ENCODE measurements at regions not wholly inside any gene's neighbourhood (a gene's known extent, or its start where the extent isn't known, plus 50 kb on each side); places are given as distances from the start of the nearest gene placed in this dataset.
"Not testable (repeated sequence)": the region's sequence is repeated elsewhere in the genome, so short reads cannot be mapped to it uniquely, and the experiment has no call there.

DNA sequence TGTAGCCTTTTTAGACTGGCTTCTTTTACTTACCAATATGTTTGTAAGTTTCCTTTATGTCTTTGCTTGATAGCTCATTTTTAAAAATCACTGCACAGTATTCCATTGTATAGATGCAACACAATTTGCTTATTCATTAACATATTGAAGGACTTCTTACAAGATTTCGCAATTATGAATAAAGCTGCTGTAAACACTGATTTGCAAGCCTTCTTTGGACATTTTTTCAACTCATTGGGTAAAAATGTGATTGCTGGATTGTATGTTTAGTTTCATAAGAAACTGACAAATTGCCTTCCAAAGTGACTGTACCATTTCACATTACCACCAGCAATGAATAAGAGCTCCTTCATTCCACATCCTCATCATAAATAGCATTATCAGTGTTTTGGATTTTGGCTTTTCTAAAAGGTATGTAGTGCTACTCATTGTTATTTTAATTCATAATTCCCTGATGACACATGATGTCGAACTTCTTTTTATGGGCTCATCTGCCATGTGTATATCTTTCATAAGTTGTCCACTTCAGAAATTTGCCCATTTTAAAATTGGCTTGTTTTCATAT is 80.7 kb downstream of the TFAP2B start:
- Mint-ChIP-seq H3K4me3 (no peak overlapping the region), H3K27me3 (ENCODE audit: low read depth) (no peaks in the 10 kb centered on the region), H3K36me3 (ENCODE audit: low read depth) (no peaks in the 10 kb centered on the region), H3K9me3 (peaks cover 6% of the 10 kb centered on the region), H3K4me1 (no peaks in the 10 kb centered on the region), H3K27ac (no peak overlapping the region)
- TF ChIP-seq, protein P1, sequence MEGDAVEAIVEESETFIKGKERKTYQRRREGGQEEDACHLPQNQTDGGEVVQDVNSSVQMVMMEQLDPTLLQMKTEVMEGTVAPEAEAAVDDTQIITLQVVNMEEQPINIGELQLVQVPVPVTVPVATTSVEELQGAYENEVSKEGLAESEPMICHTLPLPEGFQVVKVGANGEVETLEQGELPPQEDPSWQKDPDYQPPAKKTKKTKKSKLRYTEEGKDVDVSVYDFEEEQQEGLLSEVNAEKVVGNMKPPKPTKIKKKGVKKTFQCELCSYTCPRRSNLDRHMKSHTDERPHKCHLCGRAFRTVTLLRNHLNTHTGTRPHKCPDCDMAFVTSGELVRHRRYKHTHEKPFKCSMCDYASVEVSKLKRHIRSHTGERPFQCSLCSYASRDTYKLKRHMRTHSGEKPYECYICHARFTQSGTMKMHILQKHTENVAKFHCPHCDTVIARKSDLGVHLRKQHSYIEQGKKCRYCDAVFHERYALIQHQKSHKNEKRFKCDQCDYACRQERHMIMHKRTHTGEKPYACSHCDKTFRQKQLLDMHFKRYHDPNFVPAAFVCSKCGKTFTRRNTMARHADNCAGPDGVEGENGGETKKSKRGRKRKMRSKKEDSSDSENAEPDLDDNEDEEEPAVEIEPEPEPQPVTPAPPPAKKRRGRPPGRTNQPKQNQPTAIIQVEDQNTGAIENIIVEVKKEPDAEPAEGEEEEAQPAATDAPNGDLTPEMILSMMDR (IDR thresholded peaks at IDR 0.05; ENCODE audit: unreplicated experiment in 3 of 3): no peak

DNA sequence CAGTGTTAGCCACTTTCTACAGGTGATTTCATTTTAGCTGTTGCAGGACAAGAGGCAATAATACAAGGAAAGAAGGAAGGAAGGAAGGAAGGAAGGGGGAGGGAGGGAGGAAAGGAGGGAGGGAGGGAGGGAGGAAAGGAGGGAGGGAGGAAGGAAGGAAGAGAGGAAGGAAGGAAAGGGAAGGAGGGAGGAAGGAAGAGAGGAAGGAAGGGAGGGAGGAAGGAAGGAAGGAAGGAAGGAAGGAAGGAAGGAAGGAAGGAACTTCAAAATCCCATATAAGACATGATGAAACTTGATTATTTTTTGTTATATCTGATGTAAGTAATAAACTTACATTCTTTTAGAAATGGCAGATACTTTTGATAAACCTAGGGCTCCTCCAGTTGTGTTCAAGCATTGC is 83.6 kb downstream of the TFAP2B start:
- Mint-ChIP-seq H3K27ac (no peak overlapping the region), H3K9me3 (no peaks in the 10 kb centered on the region), H3K4me3 (no peak overlapping the region), H3K27me3 (ENCODE audit: low read depth) (no peaks in the 10 kb centered on the region), H3K36me3 (ENCODE audit: low read depth) (no peaks in the 10 kb centered on the region), H3K4me1 (no peaks in the 10 kb centered on the region)
- TF ChIP-seq, protein P1 (IDR thresholded peaks at IDR 0.05; ENCODE audit: unreplicated experiment in 3 of 3): no peak

DNA sequence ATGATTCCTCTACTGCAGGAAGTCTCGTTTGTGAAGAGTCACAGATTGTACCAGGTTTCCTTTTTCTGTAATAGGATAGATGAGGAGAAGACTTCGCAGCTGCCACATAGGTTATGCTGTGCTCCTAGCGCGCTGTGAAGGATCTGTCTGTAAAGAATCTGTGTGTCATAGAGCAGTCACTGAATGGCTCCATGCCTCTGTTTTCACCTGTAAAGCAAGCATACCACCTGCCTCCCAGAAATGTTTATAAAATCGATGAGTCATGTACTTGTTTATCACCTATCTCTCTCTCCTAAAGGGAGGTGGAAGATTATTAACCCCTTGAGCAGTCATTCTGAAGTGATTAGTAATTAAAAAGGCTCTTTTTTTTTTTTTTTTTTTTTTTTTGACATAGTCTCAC is 86.6 kb downstream of the TFAP2B start:
- Mint-ChIP-seq H3K27me3 (ENCODE audit: low read depth) (no peaks in the 10 kb centered on the region), H3K9me3 (no peaks in the 10 kb centered on the region), H3K4me3 (no peak overlapping the region), H3K36me3 (ENCODE audit: low read depth) (no peaks in the 10 kb centered on the region), H3K27ac (no peak overlapping the region), H3K4me1 (no peaks in the 10 kb centered on the region)
- TF ChIP-seq, protein P1 (IDR thresholded peaks at IDR 0.05; ENCODE audit: unreplicated experiment in 3 of 3): no peak

DNA sequence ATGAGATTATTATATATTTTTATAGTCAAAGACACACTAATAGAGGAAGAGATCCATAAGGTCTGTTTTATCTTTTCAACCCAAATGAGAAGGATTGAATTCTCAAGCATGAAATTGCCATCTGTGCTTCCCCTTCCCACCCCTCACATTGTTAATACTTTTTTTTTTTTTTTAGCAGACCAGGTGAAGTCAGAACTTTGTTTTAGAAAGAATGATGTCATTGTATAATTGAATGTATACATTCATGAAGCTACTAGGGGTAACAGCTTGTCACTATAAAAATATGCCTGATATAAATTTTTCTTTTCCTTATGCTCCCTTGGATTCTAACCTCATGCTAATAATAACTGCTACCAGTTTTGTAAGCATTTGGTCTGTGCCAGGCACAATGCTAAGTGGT is 88.9 kb downstream of the TFAP2B start:
- no peak overlapping the region for H3K4me3 Mint-ChIP-seq
- H3K36me3 Mint-ChIP-seq (ENCODE audit: low read depth): no peaks in the 10 kb centered on the region
- H3K27me3 Mint-ChIP-seq (ENCODE audit: low read depth): no peaks in the 10 kb centered on the region
- no peak overlapping the region for H3K27ac Mint-ChIP-seq
- H3K9me3 Mint-ChIP-seq: no peaks in the 10 kb centered on the region
- TF ChIP-seq, protein P1 (IDR thresholded peaks at IDR 0.05; ENCODE audit: unreplicated experiment in 3 of 3): no peak
- H3K4me1 Mint-ChIP-seq: no peaks in the 10 kb centered on the region

DNA sequence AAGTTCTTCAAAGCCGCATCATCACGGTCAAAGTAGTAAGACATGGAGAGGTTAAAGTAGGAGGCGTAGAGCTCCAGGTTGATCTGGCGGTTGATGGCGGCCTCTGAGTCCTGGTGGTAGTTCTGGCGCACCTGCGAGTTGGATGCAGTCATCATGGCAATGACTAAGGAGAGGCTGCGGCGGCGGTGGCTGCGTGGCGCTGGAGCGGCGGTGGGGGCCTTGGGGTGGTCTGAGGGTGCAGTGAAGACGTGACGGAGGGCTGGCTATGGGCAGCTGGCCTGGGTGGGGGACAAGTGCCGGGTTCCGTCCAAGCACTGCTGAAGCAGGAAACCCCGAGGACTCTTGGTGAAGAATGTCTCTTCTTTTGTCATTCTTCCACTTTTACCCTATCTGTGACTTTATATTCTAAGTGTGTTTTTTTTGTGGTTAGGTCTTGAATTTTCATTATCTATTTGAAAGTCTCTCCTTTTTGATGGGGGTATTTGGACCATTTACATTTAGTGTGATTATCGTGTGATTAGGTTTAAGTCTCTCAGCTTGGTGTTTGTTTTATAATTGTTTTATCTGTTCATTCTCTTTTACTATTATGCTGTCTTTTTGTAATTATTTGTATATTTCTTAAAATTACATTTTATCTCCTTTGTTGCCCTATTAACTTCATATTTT is 94.6 kb downstream of the TFAP2B start:
- no peaks in the 10 kb centered on the region for H3K4me1 Mint-ChIP-seq
- H3K9me3 Mint-ChIP-seq: peaks cover 9% of the 10 kb centered on the region
- H3K36me3 Mint-ChIP-seq (ENCODE audit: low read depth): no peaks in the 10 kb centered on the region
- H3K4me3 Mint-ChIP-seq: no peak overlapping the region
- H3K27ac Mint-ChIP-seq: no peak overlapping the region
- TF ChIP-seq, protein P1 (IDR thresholded peaks at IDR 0.05; ENCODE audit: unreplicated experiment in 3 of 3): no peak
- H3K27me3 Mint-ChIP-seq (ENCODE audit: low read depth): no peaks in the 10 kb centered on the region

DNA sequence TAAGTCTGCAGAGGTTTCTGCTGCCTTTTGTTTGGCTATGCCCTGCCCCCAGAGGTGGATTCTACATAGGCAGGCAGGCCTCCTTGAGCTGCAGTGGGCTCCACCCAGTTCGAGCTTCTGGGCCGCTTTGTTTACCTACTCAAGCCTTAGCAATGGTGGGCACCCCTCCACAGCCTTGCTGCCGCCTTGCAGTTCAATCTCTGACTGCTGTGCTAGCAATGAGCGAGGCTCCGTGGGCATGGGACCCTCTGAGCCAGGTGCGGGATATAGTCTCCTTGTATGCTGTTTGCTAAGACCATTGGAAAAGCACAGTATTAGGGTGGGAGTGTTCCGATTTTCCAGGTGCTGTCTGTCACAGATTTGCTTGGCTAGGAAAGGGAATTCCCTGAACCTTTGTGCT is 102.7 kb downstream of the TFAP2B start:
- H3K27ac Mint-ChIP-seq; H3K27me3 Mint-ChIP-seq (ENCODE audit: low read depth); H3K36me3 Mint-ChIP-seq (ENCODE audit: low read depth); H3K4me3 Mint-ChIP-seq; H3K4me1 Mint-ChIP-seq: not testable (repeated sequence)
- H3K9me3 Mint-ChIP-seq: peaks cover 29% of the 10 kb centered on the region

Measured in nephron (organoid).